Activated T-cell treated with anti-CD3 and anti-CD28 coated beads, Interleukin-2, amount 50 U/mL, for 1 hour (primary cell): ENCODE measurements at regions not wholly inside any gene's neighbourhood (a gene's known extent, or its start where the extent isn't known, plus 50 kb on each side); places are given as distances from the start of the nearest gene placed in this dataset.

Source experiments
- DNase-seq: peaks from one replicate; pipeline ENCODE4 v3.0.0-alpha.2; 2020

DNA sequence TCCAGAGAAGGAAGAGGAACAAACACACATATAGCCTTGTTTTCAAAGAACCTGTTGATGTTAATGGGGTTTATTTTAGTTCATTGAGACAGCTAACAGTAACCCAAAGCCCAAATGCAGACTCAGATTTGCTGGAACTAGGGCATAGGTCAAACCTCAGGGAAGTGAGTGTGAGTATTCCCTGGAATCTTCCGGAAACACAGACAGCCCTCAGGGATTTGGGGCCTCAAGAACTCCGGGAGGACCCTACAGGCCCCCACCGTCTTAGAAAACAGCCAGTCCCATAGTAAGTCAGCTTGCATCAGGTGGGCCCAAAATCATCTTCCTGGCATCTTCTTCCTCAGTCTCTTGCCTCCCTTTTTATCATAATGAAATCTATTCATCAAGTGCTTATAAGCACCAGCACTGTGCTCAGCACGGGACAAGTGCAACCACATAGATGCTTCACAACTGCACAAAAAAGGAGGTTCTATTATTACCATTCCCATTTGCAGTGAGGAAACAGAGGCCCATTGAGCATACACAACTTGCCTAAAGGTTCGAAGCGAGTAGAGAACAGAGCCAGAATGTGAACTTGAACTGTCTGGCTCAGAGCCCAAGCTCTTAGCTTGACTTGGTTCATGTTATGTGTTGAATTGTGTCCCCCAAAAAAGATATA, 50.2 kb upstream of the BCL11A start:
- no peak for DNase-seq

DNA sequence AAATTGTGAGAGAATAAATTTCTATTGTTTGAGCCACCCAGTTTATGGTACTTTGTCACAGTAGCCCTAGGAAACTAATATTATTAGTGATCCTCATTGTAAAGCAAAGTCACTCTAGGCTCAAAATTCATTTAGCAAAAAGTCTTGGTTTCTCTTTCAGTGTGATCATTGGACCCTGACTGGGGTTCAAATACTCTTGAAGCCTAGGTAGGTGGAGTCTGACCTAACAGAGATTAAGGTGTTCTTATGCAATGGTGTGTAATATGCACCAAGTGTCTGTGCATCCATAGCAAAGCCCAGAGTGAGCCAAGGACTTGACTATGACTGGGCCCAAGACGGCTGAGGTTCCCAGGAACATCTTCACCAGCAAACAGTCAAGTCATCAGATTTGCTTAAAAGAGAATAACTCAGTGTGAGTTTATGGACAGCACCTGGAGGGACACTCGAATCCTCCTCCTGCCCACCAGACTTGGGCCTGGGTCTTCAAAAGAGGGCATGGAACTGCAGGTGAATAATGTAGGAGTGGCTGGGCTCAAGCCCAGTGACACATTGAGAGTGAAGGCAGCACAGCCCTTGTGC, 51.1 kb upstream of the BCL11A start:
- no peak for DNase-seq

DNA sequence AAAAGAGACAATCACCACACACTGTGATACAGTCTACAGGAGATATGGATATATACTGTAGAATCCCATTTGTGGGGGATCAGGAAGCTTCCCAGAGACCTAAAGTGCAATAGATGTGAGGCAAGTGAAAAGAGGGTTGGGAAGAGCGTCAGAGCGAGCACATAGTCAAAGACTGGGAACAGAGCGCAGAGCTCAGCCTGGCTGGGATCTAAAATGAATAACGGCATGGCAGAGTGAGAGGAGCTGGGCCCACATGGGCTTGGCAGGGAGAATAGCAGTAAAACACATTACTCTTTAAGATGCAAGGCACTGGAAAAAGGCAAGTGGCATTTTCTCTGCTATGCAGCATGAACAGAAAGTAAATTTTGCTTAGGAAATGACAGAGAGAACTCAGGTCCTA, 52.4 kb upstream of the BCL11A start:
- DNase-seq: no peak

DNA sequence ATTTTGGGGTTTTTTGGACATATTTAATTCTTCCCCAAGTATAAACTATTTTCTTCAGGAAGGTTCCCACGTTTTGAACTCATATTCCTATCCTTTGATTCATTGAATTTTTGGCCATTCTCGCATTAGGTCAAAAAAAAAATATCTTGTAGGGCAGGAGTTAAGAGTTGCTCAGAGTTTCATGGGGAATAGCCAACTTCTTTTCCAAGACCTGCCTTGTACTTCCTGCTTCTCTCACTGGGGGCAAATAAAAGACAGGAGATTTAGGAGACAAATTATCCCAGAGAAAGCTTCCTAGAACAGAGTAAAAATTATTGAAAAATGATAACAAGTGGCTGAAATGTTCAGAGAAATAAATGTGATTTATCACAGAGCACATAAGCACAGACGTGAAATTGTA, 55.2 kb upstream of the BCL11A start:
- DNase-seq: no peak

DNA sequence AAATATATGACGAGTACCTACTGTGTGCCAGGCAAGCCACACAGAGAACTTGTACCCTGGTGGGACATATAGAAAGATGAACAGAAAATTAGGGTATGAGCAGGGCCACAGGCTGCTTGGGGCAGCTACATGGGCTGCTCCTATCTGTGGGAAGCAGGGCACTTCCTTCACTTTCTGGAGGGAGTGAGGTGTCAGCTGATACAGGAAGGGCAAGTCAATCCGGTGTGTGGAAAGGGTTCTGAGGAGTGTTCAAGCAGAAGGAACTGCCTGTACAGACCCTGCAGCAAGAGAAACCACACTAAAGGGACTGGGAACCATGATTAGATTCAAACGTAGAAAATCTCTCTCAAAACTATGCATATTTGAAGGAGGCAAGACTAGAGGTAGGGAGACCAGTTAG, 58.6 kb upstream of the BCL11A start:
- no peak for DNase-seq

DNA sequence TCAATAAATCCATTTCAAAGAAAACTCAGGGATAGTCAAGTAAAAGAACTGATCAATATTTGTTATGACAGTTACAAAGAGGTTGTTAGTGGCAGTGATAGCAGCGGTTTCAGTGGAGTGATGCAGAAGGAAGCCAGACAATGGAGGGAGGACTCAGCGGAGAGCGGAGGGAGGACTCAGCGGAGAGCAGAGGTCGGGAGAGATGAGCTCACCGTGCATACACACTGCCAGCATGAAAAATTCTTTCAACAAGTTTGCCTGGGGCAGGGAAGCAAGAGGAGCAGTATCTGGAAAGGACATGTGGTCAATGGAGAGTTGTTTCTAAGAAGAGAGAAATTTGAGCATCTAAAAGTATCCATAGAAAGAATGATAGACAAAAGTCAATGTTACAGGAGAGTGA, 60.9 kb upstream of the BCL11A start:
- no peak for DNase-seq

DNA sequence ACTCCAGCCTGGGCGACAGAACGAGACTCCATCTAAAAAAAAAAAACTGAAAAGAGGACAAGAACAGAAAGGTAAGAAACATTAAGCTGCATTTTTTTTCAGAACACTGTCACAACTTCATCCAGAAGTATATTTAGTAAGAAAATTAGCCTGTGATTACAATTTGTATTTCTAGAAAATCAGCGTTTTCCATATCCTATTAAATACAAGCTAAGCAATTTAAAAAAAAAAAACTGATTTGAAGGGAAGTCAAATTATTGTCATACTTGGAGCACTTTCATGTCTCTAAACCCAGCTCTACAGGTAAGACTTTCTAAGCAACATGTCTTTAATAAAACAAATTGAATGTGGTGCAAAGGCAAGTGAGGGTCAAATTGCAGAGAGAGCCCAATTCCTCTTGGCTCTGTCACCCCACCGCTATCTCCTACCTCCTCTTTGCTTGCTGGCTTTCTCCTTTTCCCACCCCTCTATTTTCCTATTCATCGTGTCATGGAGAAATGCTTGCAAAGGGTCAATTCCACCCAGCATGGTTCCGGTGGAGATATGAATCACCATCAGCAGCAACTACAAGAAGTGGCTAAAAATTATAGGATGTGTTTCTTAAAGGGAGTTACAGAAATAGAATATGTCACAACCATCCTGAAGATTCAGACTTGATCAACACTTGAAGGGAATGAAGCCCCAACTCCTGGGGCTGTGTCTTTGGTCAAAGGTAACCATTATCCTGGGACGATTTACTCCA, 68.4 kb upstream of the BCL11A start:
- no peak for DNase-seq

DNA sequence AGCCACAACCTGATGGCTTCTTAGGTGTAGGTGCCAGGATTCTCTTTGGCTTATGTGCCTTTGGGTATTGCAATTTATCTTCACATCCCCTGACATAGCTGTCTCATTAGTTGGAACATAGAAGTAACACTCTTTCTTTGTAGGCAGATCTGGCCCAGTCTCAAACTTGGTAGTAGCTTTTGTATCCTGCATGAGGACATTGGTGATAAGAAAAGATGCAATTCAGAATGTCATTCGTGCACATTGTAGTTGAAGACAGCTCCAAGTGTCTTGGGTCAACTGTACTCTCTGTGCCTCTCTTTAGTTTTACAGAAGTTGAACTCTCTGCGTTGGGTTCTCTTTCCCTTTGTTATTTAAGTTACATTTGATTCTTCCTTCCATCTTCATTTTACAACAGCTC, 69.6 kb upstream of the BCL11A start:
- DNase-seq: no peak

DNA sequence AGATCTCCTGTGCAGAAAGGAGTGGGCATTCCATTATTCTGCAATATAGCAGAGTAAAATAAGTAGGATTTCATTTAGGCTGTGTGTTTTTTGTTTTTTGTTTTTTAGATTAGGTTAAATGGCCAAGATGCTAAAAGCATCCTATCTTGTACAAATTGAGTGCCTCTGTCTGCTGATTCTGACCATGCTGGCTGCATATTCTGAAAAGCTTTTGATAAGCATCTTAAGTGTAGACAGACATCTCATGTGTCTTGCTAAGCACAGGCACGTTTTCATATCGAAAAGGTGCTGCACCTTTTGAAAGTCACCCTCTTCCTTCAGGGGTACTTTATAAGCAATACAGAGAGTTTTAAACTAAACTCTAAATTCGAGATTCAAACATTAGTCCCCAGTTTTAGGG, 74.0 kb upstream of the BCL11A start:
- DNase-seq: no peak

DNA sequence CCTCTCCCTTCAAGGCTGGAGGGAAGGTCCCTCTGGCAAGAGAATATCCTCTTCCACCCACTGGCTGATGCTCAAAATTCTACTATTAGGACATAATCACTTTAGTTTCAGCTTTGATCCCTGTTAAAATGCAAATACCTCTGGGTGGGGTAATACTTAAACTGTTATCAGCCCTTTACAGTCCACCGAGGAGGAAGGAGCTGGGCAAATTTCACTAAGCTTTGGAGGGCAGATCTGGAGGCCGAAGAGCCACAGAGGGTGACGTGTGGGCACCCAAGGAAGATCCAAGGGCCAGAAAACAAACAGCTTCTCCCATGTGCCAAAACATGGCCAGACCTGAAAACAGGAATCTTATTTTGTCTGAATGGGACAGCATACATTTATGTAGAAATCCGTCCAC, 74.6 kb upstream of the BCL11A start:
- DNase-seq: no peak

DNA sequence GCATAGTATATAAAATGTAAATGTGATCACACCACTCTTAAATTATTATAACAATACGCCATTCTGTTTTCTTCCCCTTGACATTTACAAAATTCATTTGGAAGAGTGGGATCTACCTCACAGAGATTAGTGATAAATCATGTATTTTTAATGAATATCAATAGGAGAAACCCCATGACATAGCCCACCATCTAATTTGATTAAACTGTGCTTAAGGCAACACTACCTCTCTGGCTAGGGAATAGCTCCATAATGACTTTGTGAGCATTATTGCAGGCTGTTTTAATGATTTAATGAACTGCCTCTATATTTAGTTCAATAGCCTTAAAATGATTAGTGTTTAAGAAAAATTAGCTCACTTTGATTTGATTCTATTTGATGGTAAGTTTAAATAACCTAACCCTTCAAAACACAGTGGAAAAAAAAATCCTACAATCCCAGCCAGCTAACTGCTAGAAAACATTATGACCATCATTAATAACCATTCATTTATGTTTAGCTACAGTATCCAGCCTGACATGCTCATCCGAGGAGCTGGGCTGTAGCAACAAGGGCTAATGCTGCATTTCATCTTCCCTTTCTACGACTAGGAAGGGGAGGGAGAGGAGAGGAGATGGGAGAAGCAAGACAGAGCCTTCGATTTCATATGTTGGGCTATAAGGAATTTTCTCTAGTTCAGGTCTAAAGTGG, 75.3 kb upstream of the BCL11A start:
- no peak for DNase-seq

DNA sequence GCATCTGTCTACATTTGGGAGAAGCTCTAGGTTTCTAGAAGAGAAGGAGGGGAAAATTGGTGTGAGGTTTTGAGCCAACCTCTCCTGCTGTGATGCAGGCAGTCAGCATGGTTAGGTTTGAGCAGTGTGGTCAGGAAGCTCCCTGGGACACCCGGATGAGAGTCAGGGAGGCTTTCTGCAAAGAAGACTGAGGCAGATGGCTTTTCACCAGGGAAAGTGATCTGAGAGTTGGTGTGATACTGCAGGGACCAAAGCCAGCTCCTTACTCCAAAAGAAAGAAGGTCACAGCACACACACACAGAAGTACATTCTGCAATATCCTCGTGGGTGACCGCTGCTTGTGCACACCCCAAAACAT, 75.8 kb upstream of the BCL11A start:
- no peak for DNase-seq

DNA sequence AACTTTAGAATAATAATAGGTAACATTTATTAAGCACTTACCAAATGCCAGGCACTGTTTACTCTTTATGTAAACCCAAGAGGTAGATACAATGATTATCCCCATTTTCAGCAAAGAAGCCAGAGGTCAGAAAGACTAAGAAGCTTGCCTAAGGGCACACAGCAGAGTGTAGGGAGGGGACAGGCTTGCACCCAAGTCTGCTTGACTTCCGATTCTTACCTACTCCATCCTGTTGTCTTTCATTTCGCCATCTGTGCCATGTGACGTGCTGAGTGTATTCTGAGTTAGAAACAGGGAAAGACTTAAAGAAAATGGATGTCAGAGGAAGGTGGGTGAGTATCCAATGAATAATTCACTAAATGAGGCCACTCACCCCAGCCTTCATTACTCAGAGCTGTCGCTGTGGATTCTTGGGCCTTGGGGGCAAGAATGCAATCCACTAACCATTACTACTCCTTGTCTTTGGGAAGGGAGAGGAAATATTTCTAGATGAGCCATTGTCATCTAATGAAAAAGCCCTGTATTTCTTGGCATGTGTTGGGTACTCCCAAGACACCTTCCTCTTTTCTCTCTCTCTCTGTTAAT, 76.4 kb upstream of the BCL11A start:
- DNase-seq: no peak

DNA sequence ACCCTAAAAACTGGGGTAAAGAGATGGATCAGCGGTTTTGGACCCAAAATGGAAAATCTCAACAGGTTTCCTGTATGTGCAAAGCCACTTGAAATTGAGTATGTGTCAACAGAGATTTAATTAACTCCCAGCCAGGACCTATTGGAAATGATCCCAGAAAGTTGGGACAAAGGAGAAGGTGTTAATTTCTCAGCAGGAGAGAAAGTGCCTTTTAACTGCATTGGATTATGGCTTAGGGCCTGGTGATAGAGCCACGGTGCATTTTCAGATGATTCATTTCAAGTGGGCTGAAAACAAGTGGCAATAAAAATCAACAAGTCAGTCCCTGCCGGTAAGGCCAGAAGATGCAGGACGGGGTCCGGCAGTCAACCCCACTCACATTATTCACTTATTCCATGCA, 80.2 kb upstream of the BCL11A start:
- no peak for DNase-seq

DNA sequence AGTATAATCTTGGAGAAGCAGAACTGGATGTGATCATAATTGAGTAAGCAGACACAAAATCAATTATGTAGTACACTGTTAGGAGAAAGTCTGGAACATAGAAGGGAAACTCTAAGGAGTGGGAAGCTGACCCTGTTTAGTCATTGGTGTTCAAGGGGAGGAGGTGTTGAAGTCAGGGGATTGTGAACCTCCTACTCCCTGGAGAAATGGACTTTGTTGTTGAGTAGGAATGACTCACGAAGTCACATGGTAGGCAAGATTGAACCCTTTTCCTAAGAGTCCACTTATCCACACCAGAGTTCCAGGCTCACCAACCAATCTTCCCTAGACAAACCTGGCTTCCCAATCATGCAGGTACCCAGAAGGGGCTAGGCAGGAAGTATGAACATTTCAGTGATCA, 81.0 kb upstream of the BCL11A start:
- DNase-seq: no peak

DNA sequence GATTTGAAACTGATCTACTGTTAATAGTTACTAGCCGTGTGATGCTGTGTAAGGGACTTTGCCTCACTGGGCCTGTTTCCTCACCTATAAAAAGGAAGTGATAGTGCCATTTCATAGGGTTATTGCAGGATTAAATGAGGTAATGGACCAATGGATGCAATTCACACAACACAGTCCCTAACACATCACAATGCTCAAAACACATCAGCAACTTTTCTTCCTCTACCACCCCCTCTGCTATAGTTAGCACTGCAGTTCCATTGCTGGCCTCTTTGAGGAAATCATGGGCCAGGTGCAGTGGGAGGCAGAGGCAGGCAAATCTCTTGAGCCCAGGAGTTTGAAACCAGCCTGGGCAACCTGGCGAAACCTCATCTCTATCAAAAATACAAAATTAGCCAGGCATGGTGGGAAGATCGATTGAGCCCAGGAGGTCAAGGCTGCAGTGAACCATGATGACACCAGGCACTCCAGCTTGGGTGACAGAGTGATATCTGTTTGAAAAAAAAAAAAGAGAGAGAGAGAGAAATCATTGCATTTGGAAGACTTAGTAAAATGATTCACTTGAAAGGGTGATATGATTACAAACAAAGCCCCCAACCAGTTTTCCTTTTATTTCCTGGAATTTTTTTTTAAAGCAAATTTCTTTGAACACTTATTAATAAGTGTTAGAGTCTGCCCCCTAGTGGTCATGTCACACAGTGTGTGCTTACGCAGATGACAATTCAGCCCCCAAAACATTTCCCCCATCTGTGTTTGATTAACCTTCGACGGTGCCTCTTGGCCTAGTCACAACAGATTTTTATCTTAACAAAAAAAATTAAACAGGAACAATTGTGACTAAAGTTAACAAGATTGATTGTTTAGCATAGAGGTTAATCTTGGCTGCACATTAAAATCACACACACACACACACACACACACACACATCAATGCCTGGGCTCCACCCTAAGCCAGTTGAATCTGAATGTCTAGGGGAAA, 88.6 kb upstream of the BCL11A start:
- no peak for DNase-seq

DNA sequence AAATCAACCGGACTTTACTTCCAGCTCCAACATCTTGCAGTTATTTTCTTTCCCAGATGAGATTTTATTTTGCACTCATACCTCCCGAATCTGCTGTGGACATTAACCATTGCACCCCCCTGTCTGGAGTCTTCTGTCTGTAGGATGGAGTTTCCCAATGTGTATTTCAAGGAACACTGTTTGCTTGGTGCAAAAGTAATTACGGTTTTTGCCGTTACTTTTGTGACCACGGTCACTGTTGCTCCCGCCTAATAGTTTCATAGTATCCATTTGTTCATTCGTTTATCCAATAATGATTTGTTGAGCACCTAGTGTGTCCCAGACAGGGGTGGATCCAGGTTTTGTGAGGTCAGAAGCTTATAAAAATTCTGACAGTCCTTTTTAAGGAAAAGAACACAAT, 90.3 kb upstream of the BCL11A start:
- no peak for DNase-seq

DNA sequence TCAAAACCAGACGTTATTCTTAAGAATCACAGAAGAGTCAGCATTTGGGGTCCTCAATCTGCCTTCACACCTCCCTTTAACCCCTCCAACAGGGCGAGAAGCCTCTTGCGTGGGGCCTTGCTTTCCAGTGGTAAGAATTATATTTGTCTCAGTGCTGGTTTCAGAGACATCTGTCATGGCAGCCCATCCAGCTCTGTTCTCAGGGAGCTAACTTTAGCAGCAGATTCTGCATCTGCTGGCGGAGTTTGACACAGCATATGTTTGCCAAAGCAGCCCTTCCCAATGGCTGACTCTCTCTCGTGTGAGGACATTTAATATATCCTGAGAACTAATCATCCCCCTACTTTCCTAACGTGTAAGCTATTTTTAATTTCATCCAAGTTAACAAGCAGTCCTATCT, 91.5 kb upstream of the BCL11A start:
- no peak for DNase-seq

DNA sequence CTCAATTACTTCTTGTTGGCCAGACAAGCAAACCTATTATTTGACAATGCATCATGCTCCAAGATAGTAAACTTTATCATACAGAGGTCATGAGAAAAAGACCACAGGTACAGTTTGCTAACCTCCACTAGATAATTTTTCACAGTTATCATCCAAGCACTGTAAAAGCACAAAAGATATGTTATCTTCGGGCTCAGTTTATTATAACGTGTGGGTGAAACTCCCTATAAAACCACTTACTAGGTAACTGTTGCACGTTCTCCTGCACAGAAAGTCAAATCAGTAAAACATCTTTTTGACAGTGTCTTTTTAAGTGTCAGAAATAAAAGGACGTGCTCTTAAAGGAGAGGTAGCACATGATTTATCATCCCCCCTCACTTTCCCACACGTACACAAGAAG, 94.7 kb upstream of the BCL11A start:
- DNase-seq: no peak

DNA sequence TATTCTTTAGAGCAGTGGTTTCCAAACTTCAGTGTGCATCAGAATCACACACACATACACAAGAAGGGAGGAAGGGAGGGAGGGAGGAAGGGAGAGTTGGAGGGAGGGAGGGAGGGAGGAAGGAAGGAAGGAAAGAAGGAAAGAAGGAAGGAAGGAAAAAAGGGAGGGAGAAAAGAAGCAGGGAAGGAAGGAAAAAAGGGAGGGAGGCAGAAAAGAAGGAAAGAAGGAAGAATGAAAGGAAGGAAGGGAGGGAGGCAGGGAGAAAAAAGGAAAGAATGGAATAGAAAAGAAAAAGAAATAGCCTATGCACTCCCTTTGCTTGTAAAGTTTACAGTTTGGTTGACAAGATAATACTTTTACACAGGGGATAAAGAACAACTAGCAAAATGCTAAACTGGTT, 96.3 kb upstream of the BCL11A start:
- DNase-seq: no peak

DNA sequence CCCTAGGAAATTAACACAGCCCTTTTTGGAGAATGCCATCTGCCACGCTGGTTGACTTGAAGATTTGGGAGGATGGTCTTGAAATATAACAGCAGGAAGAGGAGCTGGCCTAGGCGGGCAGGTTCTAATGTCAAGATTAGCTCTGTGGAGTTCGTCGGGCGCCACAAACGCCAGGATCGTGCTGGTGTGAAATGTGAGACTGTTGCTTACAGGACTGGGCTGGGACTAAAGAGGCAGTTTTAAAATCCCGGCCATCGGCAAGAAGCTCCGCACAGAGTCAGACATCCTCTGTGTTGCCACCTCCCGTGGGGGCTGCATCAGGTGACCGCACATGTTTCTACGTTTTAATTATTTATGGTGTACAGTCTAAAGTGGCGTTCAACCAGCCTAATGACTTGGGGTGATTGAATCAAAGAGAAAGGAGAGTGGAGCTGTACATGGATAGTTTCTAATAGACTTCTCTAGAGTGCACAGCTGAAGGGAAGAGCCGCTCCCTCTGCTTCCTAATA, 99.4 kb upstream of the BCL11A start:
- no peak for DNase-seq

DNA sequence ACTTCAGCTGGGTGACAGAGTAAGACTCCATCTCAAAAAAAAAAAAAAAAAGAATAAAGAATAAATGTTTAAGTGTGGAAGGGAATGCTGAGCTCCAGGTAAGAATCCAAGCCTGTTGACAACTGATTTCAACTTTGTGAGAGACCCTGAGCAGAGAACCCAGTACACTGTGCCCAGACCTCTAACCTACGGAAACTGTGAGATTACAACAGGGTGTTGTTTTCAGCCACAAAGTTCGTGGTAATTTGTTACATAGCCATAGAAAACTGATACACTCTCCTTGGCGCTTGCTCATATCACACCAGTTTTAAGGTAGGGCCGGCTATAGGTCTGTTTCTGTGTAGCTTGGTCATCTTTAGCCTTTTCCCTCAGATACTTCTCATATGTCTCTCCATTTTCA, 98.4 kb upstream of the PAPOLG start:
- no peak for DNase-seq
